Activated B cell treated with CpG ODN at 0.5 μM for 24 hours (primary cell): ENCODE measurements at regions not wholly inside any gene's neighbourhood (a gene's known extent, or its start where the extent isn't known, plus 50 kb on each side); places are given as distances from the start of the nearest gene placed in this dataset.

ENCODE experiments used
- ATAC-seq: fragments of 200-7000 bp; cut with Tn5 transposase; one replicate; pipeline ENCODE4 v1.10.0; 2021; ENCODE audit warnings: low read depth, mild to moderate bottlenecking, moderate library complexity
- CTCF ChIA-PET: fragments of 350-600 bp; sonication (Branson Sonifier 250); formaldehyde crosslinking; loops from one replicate; lab custom pipeline; 2021; ENCODE audit warnings: antibody characterized with exemption; lab: Charles Lee
- POLR2A ChIA-PET: fragments of 350-600 bp; sonication (Branson Sonifier 250); formaldehyde crosslinking; loops from one replicate; lab custom pipeline; 2021; ENCODE audit warnings: antibody characterized with exemption; lab: Charles Lee
- DNase-seq: peaks from one replicate; pipeline ENCODE4 v3.0.0; 2022
- H3K27ac Mint-ChIP-seq: one replicate; pipeline ENCODE4 v1.8.0; 2020; ENCODE audit warnings: mixed read lengths
- H3K27me3 Mint-ChIP-seq: one replicate; pipeline ENCODE4 v1.8.0; 2021; ENCODE audit warnings: mixed read lengths
- H3K36me3 Mint-ChIP-seq: one replicate; pipeline ENCODE4 v1.8.0; 2021; ENCODE audit warnings: low read depth, mixed read lengths
- H3K4me1 Mint-ChIP-seq: one replicate; pipeline ENCODE4 v1.8.0; 2021; ENCODE audit warnings: mixed read lengths
- H3K4me3 Mint-ChIP-seq: one replicate; pipeline ENCODE4 v1.8.0; 2020; ENCODE audit warnings: mild to moderate bottlenecking, mixed read lengths
- H3K9me3 Mint-ChIP-seq: one replicate; pipeline ENCODE4 v1.8.0; 2020; ENCODE audit warnings: mixed read lengths
- CTCF ChIP-seq: fragments of 200-600 bp; IDR thresholded peaks from one replicate; pipeline ENCODE4 v1.8.0; 2022; ENCODE audit warnings: antibody characterized with exemption, mild to moderate bottlenecking
- intact Hi-C: fragments of 100-400 bp; cut with micrococcal nuclease; formaldehyde crosslinking; loops from one replicate; pipeline ENCODE4 v1.15.1; 2024

- Mint-ChIP-seq H3K27ac (no peak overlapping the region), H3K36me3 (no peaks in the 10 kb centered on the region), H3K9me3 (peaks cover 7% of the 10 kb centered on the region), H3K27me3 (no peaks in the 10 kb centered on the region), H3K4me1 (peaks cover 5% of the 10 kb centered on the region), H3K4me3 (no peak overlapping the region)
- ATAC-seq (no peak), DNase-seq (no peak)
- intact Hi-C loops, result loop anchor here (10.0 kb wide), 1 partner anchor 171 kb away; no protein-coding TSS in a partner anchor
- TF ChIP-seq CTCF, result no peak
- ChIA-PET POLR2A (no interaction called here), CTCF (no interaction called here)
Observed at GRCh38 chr2:10245661-10246060, 57.0 kb upstream of the HPCAL1 start.

DNA sequence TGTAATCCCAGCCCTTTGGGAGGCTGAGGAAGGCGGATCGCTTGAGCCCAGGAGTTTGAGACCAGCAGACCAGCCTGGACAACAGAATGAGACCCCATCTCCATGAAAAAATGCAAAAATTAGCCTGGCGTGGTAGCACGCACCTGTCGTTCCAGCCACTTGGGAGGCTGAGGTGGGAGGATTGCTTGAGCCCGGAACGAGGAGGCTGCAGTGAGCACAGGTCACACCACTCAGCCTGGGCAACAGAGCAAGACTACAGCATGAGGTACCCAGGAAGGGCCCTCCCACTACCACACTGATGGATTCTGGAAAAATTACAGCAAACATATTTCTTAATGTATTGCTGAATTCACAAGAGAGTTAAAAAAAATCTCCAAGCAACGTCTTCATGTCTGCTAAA lies 56.3 kb upstream of the HPCAL1 start:
- Mint-ChIP-seq H3K4me3 (no peak overlapping the region), H3K27me3 (no peaks in the 10 kb centered on the region), H3K36me3 (no peaks in the 10 kb centered on the region), H3K4me1 (peaks cover 5% of the 10 kb centered on the region), H3K9me3 (peaks cover 11% of the 10 kb centered on the region), H3K27ac (no peak overlapping the region)
- ChIA-PET CTCF (no interaction called here), POLR2A (no interaction called here)
- intact Hi-C loops, result loop anchor here (10.0 kb wide), 1 partner anchor 172 kb away; no protein-coding TSS in a partner anchor
- TF ChIP-seq CTCF, result no peak
- DNase-seq, result no peak
- no peak for ATAC-seq

DNA sequence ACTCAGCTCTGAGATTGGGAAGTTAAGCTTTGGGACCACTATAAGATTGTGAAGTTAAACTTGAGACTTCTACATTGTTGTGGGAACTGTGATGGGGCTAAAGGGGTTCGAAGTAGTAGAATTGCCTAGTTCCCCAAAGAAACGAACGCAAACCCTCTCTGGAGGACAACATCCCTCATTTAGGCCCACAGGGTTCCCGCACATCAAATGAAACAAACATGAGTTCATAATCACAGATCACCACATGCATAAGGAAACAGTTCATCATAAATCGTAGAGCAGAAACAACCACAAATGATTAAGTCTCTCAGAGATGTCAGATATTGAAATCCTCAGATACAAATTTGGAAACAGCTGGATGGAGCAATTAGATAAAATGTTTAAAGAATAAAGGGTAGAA lies 55.9 kb upstream of the HPCAL1 start:
- no peak for ATAC-seq
- no peak overlapping the region for H3K4me3 Mint-ChIP-seq
- H3K27me3 Mint-ChIP-seq, result no peaks in the 10 kb centered on the region
- DNase-seq, result no peak
- CTCF ChIA-PET, result no interaction called here
- intact Hi-C loops, result loop anchor here (10.0 kb wide), 1 partner anchor 172 kb away; no protein-coding TSS in a partner anchor
- H3K36me3 Mint-ChIP-seq, result no peaks in the 10 kb centered on the region
- H3K27ac Mint-ChIP-seq, result no peak overlapping the region
- POLR2A ChIA-PET, result no interaction called here
- no peak for TF ChIP-seq CTCF
- H3K4me1 Mint-ChIP-seq, result peaks cover 5% of the 10 kb centered on the region
- H3K9me3 Mint-ChIP-seq, result peaks cover 13% of the 10 kb centered on the region

DNA sequence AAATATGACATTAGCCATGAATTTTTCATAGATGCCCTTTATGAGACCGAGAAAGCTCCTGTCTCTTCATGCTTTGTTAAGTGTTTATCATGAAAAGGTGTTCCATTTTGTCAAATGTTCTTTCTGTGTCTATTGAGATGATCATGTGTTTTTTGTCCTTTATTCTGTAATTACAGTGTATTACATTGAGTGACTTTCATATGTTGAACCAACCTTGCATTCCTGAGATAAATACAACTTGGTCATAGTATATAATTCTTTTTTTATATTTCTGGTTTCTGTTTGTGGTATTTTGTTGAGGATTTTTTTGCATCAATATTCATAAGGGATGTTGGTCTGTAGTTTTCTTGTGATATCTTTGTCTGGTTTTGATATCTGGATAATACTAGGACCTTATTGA lies 52.9 kb upstream of the HPCAL1 start:
- intact Hi-C loops, result loop anchor here (10.0 kb wide), 1 partner anchor 175 kb away; no protein-coding TSS in a partner anchor
- H3K4me3 Mint-ChIP-seq, result no peak overlapping the region
- DNase-seq, result no peak
- H3K36me3 Mint-ChIP-seq, result no peaks in the 10 kb centered on the region
- CTCF ChIA-PET, result no interaction called here
- no peaks in the 10 kb centered on the region for H3K27me3 Mint-ChIP-seq
- no peak for ATAC-seq
- no peak overlapping the region for H3K27ac Mint-ChIP-seq
- POLR2A ChIA-PET, result no interaction called here
- TF ChIP-seq CTCF, result no peak
- peaks cover 13% of the 10 kb centered on the region for H3K9me3 Mint-ChIP-seq
- H3K4me1 Mint-ChIP-seq, result peaks cover 5% of the 10 kb centered on the region

GRCh38 chr2:10252224-10252623 lies 50.5 kb upstream of the HPCAL1 start:
- intact Hi-C loops, result no loop called here
- no peak for TF ChIP-seq CTCF
- ChIA-PET CTCF (no interaction called here), POLR2A (no interaction called here)
- Mint-ChIP-seq H3K27me3 (no peaks in the 10 kb centered on the region), H3K9me3 (peaks cover 13% of the 10 kb centered on the region), H3K4me1 (peaks cover 5% of the 10 kb centered on the region), H3K36me3 (no peaks in the 10 kb centered on the region), H3K27ac (no peak overlapping the region), H3K4me3 (no peak overlapping the region)
- DNase-seq (no peak), ATAC-seq (no peak)
